Activated CD4-positive, alpha-beta T cell treated with anti-CD3 and anti-CD28 coated beads for 1 hour (primary cell): ENCODE measurements at regions not wholly inside any gene's neighbourhood (a gene's known extent, or its start where the extent isn't known, plus 50 kb on each side); places are given as distances from the start of the nearest gene placed in this dataset.
"Not testable (repeated sequence)": the region's sequence is repeated elsewhere in the genome, so short reads cannot be mapped to it uniquely, and the experiment has no call there.

ENCODE experiments used
- DNase-seq: peaks from one replicate; pipeline ENCODE4 v3.0.0-alpha.2; 2020

DNA sequence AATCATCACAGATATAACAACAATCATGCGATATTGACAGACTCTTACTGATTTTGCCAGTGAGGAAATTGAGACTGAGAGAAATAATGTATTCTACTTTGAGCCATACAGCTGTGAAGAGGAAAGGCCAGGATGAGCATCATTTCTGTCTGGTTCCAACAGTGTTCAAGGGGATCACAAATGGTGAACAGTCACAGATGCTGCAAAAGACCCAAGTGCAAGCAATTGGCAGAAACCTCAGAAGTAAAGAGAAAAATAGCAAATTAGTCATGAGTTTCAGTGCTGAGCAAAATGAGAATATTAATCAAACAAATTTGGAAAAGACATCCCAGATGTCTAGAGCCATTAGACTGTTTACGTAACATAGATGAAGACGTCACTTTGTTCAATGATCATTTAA, 114.1 kb downstream of the RAB38 start:
- no peak for DNase-seq

DNA sequence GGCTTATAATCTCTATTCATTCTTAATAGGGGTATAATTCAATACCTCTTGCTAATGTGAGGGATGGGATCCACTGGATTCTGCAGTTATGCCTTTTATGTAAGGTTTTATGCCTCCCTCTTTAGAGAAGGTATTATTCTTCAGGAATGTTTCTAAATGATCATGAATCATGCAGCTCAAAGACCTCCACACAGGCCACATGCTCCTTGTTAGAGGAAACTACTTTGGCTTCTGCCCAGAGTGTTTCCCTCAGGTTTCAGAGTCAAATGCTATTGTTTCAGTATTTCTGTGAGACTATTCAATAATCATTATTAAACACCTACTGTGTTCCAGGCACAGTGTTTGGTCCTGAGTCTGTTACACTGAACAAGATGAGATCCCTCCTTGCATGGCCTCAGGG, 115.9 kb downstream of the RAB38 start:
- no peak for DNase-seq

DNA sequence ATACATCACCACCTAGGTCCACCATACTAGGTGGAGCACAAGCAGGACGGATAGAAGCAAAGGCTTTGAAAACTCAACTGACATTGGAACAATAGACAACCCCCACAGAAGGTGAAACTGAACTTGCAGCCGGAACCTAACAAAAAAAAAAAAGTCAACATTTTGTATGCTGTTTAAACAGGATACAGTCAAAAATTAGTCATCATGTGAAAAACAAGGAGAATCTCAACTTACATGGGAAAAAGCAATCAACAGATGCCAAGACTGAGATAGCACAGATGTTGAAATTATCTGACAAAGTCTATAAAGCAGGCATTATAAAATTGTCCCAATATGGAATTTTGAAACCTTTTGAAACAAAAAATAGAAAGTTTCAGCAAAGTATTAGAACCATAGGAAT, 123.8 kb downstream of the RAB38 start:
- no peak for DNase-seq

DNA sequence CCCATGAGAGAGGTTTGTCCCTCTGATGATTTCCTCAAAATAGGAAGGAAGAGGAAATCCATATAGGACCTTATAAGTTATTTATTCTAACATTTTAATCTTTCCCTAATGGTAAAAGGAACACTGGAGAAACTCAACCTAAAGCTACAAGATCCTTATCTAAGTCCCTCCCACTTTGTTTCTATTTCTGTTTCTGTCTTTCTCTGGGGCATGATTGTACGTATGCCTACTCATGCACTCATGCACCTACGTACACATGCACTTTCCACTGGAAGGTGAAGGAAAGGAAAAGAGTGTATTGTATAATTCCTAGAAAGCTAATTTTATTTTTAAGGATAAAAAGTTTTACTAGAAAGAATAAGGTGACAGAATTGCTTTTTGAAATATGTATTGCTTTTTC, 125.0 kb downstream of the RAB38 start:
- DNase-seq: no peak

DNA sequence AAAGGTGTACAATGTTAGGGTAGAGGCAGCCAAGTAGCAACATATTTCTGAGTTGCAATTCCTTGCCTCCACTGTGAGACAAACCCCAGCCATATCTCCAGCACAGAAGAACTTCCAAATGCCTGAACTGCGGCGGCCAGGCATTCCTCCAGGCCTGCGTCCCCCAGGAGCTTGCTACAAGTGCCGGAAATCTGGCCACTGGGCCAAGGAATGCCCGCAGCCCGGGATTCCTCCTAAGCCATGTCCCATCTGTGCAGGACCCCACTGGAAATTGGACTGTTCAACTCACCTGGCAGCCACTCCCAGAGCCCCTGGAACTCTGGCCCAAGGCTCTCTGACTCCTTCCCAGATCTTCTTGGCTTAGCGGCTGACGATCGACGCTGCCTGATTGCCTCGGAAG, 130.0 kb downstream of the RAB38 start:
- DNase-seq: not testable (repeated sequence)

DNA sequence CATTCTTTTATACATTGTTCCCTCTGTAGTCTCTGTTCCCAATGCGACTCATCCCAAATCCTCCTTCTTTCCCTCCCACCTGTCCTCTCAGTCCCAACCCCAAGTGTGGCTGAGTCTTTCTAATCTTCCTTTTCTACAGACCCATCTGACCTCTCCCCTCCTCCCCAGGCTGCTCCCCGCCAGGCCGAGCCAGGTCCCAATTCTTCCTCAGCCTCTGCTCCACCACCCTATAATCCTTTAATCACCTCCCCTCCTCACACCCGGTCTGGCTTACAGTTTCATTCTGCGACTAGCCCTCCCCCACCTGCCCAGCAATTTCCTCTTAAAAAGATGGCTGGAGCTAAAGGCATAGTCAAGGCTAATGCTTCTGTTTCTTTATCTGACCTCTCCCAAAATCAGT, 130.6 kb downstream of the RAB38 start:
- DNase-seq: not testable (repeated sequence)

DNA sequence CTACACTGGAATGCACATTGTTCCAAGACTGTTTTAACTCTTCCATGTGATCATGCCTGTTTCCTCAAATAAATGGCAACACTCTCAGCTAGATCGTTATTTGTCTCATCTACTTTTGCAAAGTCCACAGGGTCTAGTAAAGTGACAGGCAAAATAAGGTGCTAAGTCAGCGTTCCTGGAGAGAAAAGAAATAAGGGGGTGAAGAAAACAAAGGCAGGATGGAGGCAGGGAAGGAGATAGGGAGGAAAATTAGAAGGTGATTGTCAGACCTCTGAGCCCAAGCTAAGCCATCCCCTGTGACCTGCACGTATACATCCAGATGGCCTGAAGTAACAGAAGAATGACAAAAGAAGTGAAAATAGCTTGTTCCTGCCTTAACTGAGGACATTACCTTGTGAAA, 132.1 kb downstream of the RAB38 start:
- DNase-seq: no peak

DNA sequence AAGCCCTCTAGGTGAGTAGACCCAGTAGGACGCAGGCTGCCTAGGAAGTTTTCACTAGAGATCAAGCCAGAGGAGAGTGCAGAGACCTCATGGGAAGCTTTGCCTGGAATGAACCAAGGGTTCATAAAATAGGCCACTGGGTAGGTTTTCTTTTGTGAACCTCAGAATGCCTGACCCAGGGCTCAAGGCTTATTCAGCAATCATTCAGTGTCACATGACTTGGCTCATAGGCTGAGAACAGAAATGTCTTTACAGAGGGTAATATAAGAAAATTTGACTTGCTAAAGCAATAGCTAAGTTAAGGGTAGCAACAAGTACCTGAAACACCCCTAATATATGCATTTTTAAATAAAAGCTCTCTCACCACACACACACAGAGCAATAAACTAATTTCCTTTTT, 132.6 kb downstream of the RAB38 start:
- DNase-seq: no peak

DNA sequence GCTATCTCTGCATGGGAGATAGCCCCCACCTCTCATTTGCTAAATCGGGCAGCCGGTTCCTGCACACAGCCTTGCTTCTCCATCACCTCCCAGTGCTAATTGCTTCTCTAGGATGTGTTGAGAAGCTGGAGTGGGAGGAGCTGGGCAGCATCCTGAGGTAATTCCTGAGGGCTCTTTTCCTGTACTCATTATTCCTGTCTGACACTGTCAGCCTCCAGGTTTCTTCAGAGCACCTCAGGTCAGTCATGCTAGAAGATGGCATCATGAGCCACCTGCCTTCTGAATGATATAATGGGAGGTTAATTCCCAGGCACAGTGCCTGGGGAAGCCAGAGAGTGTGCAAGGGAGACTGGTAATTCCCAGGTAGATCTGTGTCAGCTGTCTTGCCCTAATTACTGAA, 133.0 kb downstream of the RAB38 start:
- DNase-seq: no peak

DNA sequence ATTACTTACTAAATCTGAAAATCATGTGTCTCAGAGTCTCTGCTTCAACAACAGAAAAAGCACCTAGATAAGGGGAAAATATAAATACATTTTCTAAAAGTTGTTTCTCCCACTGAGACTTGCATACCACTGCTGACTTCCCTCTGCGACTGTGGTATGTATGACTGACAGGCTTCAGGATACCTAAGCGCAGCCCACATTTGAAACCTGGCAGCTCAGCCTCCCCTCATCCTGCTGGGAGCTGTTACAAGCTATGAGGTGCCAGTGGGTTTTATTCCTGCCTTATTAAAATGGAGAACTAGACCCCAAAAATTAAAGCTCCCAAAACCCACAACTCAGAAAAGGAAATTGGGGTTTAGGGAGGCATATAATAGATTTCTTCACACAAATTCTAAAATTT, 133.6 kb downstream of the RAB38 start:
- no peak for DNase-seq

DNA sequence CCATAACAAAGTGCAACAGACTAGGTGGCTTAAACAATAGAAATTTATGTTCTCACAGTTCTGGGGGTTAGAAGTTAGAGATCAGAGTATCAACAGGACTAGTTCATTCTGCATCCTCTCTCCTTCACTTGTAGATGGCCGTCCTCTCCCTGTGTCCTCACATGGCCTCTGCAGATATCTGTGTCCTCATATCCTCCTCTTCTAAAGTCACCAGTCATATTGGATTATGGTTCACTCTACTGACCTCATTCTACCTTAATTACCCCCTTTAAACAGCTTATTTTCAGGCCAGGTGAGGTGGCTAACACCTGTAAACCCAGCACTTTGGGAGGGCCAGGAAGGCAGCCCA, 135.1 kb downstream of the RAB38 start:
- DNase-seq: no peak

DNA sequence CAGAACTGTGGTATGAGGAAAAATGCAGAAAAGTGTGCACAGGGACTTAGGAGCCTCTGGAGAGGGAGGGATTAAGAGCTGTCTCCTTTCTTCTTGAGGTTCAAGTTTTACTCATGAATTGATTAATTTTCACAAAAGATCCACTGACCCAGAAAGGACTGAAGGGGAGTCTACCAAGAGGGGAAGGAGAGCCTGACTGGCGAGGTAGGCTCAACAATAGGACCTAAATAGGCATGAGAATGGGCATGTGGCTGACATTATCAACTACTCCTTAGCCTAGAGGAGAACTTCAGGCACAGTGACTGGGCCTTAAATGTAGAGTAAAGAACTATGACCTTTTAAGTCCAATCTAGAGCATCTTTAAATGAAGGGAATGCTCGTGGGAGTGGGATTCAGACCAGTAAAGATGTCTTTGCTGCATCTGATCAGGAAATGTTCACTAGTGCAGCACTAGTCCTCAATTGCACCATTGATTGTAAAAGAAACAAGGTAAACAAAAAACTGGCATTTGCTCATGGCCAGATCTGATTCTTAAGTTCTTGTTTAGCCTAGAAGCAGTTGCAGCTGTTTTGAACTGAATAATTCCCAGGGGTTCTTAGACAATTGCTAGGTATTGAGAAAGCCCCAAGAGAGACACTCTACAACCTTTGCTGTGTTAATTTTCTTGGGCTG, 135.6 kb downstream of the RAB38 start:
- DNase-seq: no peak

DNA sequence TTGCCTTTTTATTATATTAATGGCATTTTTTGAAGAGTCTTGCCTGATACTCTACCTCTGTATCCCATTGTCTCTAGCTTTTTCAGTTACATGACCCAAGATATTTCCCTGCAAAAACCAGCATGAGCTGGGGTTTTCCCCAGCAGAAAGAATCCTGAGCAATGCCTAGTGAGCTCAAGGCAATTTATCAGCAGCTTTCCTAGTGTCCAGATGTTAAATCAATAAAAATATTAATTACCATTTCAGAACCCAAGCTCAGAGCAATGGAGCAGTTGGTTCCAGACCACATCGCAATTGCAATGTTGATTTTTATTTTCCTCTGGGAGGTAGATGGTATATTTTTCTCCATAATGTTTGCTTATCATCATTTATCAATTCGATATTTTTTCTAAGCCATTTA, 137.2 kb downstream of the RAB38 start:
- DNase-seq: no peak

DNA sequence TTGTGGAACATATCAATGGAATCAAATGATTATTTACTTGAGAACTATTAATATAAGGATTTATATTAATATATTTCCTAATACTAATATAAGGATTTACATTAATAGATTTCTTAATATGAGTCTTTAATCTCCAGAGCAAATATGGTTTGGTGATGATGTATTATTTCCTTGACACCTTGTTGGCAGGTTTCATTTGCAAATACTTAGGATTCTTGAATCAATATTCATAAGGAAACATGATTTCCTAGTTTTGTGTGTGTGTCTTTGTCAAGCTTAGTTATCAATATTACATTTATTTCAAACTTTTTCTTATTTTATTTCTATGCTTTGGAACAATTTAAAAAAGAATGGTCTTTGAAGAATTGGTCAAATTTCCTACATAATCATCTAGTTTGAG, 138.5 kb downstream of the RAB38 start:
- no peak for DNase-seq

DNA sequence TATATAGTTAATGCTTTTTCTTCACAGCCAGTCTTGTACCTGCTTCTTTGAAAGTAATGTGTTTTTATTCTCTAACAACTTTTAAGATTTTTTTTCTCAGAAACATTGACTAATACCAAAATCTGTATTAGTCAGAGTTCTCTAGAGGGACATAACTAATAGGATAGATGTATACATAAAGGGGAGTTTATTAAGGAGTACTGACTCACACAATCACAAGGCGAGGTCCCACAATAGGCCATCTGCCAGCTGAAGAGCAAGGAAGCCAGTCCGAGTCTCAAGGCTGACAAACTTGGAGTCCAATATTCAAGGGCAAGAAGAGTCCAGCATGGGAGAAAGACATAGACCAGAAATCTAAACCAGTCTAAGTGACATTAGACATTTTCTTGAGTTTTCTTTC, 140.0 kb downstream of the RAB38 start:
- no peak for DNase-seq

DNA sequence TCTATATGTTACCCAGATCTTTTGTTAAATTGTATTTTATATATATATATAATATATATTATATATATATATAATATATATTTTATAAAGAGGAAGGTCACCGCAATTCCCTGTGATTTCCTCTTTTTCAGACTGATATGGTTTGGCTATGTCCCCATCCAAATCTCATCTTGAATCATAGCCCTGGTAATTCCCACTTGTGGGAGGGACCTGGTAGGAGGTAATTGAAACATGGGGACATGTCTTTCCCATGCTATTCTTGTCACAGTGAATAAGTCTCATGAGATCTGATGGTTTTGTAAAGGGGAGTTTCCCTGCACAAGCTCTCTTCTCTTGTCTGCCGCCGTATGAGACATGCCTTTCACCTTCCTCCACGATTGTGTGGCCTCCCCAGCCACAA, 157.6 kb downstream of the RAB38 start:
- DNase-seq: no peak

DNA sequence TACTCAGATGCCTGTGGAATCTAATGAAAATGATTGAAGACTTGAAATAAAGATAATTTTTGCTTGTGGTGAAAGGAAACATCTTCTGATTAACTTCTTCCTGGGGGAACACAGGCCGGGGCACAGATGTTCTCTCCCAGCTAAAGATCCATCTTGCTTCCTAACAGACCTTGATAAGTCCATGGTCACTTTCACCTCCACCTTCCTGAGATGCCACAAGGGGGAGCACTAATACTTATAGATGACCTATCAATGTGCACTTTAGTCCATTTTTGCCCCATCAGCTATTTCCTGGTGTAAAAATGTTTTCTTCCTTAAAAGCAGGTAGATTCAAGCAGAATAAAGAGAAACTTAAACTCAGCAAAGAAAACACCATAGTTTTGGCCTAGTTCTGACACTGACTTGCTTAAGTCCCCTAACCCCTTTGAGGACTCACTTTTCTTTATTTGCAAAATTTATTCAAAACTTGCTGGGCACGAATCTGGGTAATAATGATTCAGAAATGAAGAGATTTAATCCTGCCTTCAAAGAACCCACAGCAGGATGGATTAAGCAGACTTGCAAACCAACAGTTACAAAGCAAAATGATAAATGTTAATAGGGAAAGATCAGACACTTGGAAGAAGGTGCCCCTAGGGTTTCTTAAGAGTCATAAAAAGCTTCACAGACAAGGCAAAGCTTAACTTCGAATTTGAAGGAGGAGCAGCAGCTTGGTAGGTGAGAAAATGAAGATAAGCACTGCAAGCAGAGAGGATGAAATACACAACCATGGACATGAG, 158.7 kb downstream of the RAB38 start:
- peak; percentile 10 for DNase-seq

DNA sequence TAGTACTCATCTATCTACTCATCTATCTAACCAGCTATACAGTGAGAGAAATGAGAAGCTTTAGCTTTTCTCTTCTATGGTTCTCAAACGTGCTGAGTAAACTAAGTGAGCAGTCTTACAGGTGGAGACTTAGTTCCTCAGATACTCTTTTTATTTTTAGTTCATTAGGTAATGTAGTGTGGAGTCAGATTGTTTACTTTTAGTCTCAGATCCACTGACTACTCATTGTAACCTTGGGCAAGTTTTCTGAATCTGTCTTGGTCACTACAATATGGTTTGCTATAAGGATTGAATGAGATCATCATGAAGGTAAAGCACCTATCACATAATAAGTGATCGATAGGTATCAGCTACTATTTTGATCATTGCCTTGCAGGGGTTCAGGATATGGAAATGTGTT, 160.1 kb downstream of the RAB38 start:
- no peak for DNase-seq

DNA sequence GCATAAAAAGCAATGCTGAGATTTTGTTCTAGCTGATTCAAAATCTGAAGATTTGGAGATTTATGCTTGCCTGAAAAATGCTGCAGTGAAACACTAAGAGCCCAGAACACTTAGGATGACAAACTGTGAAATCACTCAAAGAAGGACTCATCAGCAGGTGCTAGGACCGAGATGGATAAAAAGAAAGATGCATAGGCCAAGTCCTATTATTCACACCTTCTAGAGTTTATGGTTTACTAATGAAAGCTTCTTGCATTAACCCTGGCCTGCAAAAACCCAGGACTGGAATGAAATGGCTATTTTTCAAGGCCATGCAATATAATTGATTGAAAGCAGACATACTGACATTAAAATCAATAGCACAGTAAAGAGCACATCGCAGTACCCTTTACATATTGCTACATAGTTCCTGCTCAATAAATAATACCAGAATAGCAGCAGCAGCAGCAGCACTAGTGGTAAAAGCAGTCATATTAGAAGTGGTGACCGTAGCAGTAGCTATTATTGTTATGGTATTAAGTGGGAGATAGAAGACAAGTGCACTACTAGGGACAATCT, 161.7 kb downstream of the RAB38 start:
- no peak for DNase-seq

DNA sequence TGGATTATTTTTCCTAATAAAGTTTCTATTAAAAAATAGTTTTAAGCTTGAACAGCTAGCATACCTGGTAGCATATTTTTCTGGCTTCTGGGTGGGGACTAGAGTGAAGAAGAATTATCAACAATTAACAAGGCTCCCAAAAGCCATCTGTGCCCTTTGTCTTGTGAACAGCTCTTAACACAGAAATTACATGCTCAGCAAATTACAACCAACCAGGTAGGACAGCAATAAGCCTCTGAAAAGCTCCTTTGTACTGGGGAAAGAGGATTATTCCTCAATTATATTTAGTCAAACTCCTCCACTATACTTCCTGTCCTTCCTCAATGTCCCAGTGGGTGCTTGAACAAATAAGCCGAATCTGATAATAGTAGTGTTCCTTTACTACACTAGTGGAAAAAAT, 162.8 kb downstream of the RAB38 start:
- no peak for DNase-seq

DNA sequence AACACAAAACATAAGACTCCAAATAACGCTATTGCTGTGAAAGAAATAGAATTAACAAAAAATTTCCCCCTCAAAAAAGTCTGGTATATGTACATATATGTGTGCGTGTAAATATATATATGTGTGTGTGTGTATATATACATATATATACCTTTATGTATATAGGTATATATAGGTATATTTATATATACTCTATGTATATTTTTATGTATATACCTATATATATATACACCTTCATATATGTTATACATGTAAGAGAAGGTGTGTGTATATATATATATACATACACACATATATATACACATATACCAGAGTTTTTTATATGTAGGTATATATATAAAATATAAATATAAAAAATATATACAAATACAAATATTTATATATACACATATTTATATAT, 199.2 kb downstream of the RAB38 start:
- no peak for DNase-seq

DNA sequence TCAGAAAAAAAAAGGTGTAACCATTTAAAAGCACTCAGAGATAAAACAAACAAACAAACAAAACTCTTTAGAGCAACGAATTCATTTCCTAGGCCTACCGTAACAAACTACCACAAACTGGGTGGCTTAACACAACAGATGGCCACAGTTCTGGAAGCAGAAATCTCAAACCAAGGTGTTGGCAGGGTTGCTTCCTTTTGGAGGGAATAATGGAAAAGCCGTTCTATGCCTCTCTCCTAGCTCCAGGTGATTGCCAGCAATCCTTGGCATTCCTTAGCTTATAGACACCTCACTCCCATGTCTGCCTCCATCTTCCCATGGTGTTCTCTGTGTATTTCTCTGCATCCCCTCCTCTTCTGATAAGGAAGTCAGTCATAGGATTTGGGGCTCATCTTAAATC, 200.4 kb downstream of the RAB38 start:
- no peak for DNase-seq

DNA sequence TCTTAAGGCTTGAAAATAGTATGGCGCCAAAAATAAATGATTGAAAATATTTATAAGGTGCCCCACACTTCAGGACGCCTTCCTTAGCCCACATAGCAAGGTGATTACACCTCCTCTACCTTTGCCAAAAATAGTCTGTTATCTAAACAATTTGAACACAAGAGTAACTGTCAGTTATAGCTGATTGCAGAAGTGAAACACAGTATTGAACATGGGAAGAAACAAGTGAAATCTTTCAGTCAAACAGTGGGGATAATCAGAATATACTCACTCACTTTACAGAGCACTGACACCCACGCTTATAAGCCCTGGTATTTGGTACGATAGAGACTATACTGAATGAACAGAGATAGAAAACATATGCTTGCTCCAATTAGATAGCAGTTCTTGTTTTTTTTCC, 203.1 kb downstream of the RAB38 start:
- DNase-seq: no peak

DNA sequence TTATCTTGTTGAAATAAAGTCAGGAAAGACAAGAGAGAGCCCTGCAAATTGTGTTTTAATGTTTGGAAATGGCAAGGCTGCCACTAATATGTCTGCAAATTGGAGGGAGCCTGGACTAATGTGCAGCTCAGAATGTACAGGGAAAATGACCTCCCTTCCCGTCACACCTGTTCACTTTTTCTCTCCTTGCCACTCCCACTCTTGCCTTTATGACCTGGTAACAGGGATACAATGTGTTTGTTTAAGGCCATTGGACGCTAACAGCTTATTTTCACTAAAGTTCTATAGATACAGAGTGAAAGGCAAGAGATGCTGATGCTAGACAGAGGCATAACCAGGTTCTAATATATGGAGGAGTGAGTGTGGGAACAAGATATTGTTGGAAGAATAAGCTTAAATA, 203.9 kb downstream of the RAB38 start:
- DNase-seq: no peak

DNA sequence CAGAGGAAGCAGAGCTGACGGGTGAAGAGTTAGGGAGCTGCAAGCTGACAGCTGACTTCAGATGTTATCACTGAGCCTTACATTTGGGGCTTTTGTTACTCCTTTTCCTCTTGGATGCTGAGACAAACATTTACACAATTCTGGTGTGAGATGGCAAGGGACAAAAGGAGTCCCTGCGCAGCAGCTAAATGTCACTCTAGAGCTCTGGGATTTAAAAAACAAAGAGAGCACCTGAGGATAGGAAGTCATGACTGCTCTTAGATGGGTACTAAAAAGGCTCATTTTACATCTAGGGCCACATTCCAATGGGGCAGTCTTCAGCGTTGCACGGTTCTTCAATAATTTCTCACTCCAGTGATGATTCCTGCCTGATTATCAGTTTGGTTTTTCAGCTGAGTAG, 204.5 kb downstream of the RAB38 start:
- DNase-seq: no peak
